ENCODE measurements at regions not wholly inside any gene's neighbourhood (a gene's known extent, or its start where the extent isn't known, plus 50 kb on each side); places are given as distances from the start of the nearest gene placed in this dataset.

DNA sequence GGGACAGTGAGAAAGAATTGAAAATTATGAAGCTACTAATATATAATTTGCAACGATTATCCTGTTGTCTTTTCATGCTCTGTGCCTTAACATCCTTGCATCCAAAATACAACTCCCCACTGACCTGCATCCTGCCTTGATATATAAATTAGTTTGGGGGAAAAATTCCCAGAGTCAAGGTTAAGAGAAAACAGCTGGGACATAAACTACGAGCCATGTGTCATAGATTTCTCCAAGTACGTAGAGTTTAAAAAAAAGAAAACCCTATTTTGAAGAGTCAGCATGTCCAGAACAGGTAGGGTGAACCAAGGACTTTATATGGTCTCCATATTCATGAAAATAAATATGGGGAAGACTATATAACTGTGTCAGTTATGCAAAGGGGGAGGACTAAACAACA, 123.8 kb upstream of the MARCKS start:
- H4K91ac ChIP-seq (ENCODE audit: low read length), result no peak overlapping the region
- no peak overlapping the region for H3K4me2 ChIP-seq (ENCODE audit: low read length, poor library complexity, severe bottlenecking)
- H3K23ac ChIP-seq (ENCODE audit: low read length in 2 of 2), result no peak overlapping the region
- 84% methylated on average over 2 of the region's 3 CpGs for WGBS
- no peak overlapping the region for H3K18ac ChIP-seq (ENCODE audit: low read depth in 1 of 2, low read length in 2 of 2)
- H2BK15ac ChIP-seq (ENCODE audit: low read depth, poor library complexity, severe bottlenecking), result no peak overlapping the region
- no peak overlapping the region for H3K14ac ChIP-seq (ENCODE audit: low read length in 2 of 2)
- no peak overlapping the region for H2BK120ac ChIP-seq (ENCODE audit: low read depth, low read length)
- no peak overlapping the region for H3K4me3 ChIP-seq (ENCODE audit: insufficient read depth in 1 of 2, low read depth in 1 of 2, low read length in 2 of 2)
- H3K4me1 ChIP-seq (ENCODE audit: control insufficient read depth, insufficient read depth, low read depth, low read length), result no peaks in the 10 kb centered on the region
- H4K8ac ChIP-seq (ENCODE audit: low read length), result no peak overlapping the region
- no peaks in the 10 kb centered on the region for H3K27me3 ChIP-seq (ENCODE audit: control insufficient read depth in 1 of 2, insufficient read depth in 1 of 2, low read length in 2 of 2)
- H2AK5ac ChIP-seq (ENCODE audit: low read length, severe bottlenecking), result no peak overlapping the region
- no peak for DNase-seq
- no peaks in the 10 kb centered on the region for H3K36me3 ChIP-seq (ENCODE audit: control insufficient read depth in 1 of 2, insufficient read depth in 2 of 2, low read depth in 1 of 2, low read length in 2 of 2)
- no peaks in the 10 kb centered on the region for H3K79me1 ChIP-seq (replicated peaks; ENCODE audit: low read length, poor library complexity, severe bottlenecking)
- H3K9me3 ChIP-seq (ENCODE audit: control insufficient read depth, low read length), result no peaks in the 10 kb centered on the region
- no peak overlapping the region for H2BK12ac ChIP-seq (ENCODE audit: low read length in 2 of 2)
- H2AFZ ChIP-seq (ENCODE audit: low read depth, low read length), result no peak overlapping the region
- H3K9ac ChIP-seq (ENCODE audit: low read length), result no peak overlapping the region
- H2BK5ac ChIP-seq (ENCODE audit: low read depth, low read length, poor library complexity, severe bottlenecking), result no peak overlapping the region
- H3K4ac ChIP-seq (ENCODE audit: low read depth in 1 of 2, low read length in 2 of 2), result no peak overlapping the region
- no peak overlapping the region for H3K27ac ChIP-seq (ENCODE audit: low read length, poor library complexity, severe bottlenecking)

DNA sequence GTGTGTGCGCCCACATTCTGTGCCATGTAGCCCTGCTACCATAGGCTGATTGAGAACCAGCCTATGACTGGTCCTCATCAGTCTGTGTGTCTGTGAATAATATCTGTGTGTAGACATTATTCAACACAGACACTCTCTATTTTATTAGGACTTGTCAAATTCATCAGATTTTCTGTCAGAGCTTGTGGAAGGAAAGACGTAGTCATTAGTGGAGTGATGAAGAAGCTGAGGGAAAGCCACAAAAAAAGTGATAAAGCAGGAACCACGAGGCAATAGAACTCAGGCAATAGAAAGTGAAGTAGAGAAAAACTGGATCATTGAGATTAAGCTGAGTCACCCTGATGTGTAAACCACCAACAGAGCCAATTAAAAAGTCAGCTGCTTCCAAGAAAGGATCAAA, 122.2 kb upstream of the MARCKS start:
- no peak overlapping the region for H3K14ac ChIP-seq (ENCODE audit: low read length in 2 of 2)
- no peak overlapping the region for H3K4me2 ChIP-seq (ENCODE audit: low read length, poor library complexity, severe bottlenecking)
- H3K4me3 ChIP-seq (ENCODE audit: insufficient read depth in 1 of 2, low read depth in 1 of 2, low read length in 2 of 2), result no peak overlapping the region
- no peak overlapping the region for H3K4ac ChIP-seq (ENCODE audit: low read depth in 1 of 2, low read length in 2 of 2)
- no peaks in the 10 kb centered on the region for H3K79me1 ChIP-seq (replicated peaks; ENCODE audit: low read length, poor library complexity, severe bottlenecking)
- H3K9ac ChIP-seq (ENCODE audit: low read length), result peak overlapping the region; percentile 52
- no peaks in the 10 kb centered on the region for H3K36me3 ChIP-seq (ENCODE audit: control insufficient read depth in 1 of 2, insufficient read depth in 2 of 2, low read depth in 1 of 2, low read length in 2 of 2)
- H3K9me3 ChIP-seq (ENCODE audit: control insufficient read depth, low read length), result no peaks in the 10 kb centered on the region
- 43% methylated on average over 2 of the region's 3 CpGs for WGBS
- no peak overlapping the region for H4K91ac ChIP-seq (ENCODE audit: low read length)
- no peaks in the 10 kb centered on the region for H3K4me1 ChIP-seq (ENCODE audit: control insufficient read depth, insufficient read depth, low read depth, low read length)
- H3K23ac ChIP-seq (ENCODE audit: low read length in 2 of 2), result no peak overlapping the region
- no peaks in the 10 kb centered on the region for H3K27me3 ChIP-seq (ENCODE audit: control insufficient read depth in 1 of 2, insufficient read depth in 1 of 2, low read length in 2 of 2)
- no peak overlapping the region for H4K8ac ChIP-seq (ENCODE audit: low read length)
- H3K27ac ChIP-seq (ENCODE audit: low read length, poor library complexity, severe bottlenecking), result no peak overlapping the region
- H2AK5ac ChIP-seq (ENCODE audit: low read length, severe bottlenecking), result no peak overlapping the region
- H2BK5ac ChIP-seq (ENCODE audit: low read depth, low read length, poor library complexity, severe bottlenecking), result no peak overlapping the region
- peak overlapping the region in 1 of 2 experiments; percentile 79 for H3K18ac ChIP-seq (ENCODE audit: low read depth in 1 of 2, low read length in 2 of 2)
- H2BK120ac ChIP-seq (ENCODE audit: low read depth, low read length), result no peak overlapping the region
- no peak overlapping the region for H2BK15ac ChIP-seq (ENCODE audit: low read depth, poor library complexity, severe bottlenecking)
- peak overlapping the region in 1 of 2 experiments; percentile 70 for H2BK12ac ChIP-seq (ENCODE audit: low read length in 2 of 2)
- no peak overlapping the region for H2AFZ ChIP-seq (ENCODE audit: low read depth, low read length)
- DNase-seq, result peak; percentile 35

DNA sequence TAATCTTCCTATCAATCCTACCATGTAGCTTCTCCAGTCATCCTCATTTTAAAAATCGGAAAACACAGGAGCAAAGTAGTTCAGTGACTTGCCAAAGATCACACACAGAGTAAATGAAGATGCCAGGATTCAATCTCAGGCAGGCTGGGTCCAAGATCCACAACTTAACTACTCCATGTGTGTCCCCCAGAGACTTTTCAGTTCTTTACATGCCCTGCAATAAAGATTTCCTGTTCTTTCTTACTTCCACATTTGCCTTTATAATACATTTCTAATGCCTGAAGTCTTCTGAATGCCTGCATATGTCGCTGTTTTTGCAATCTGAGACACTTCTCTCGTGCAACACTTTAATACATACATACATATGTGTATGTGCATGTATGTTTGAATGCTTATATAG, 121.7 kb upstream of the MARCKS start:
- Histone ChIP-seq H2BK15ac (ENCODE audit: low read depth, poor library complexity, severe bottlenecking) (no peak overlapping the region), H3K27ac (ENCODE audit: low read length, poor library complexity, severe bottlenecking) (no peak overlapping the region), H3K9me3 (ENCODE audit: control insufficient read depth, low read length) (no peaks in the 10 kb centered on the region), H3K18ac (ENCODE audit: low read depth in 1 of 2, low read length in 2 of 2) (no peak overlapping the region), H3K36me3 (ENCODE audit: control insufficient read depth in 1 of 2, insufficient read depth in 2 of 2, low read depth in 1 of 2, low read length in 2 of 2) (no peaks in the 10 kb centered on the region), H3K4me3 (ENCODE audit: insufficient read depth in 1 of 2, low read depth in 1 of 2, low read length in 2 of 2) (no peak overlapping the region), H3K27me3 (ENCODE audit: control insufficient read depth in 1 of 2, insufficient read depth in 1 of 2, low read length in 2 of 2) (no peaks in the 10 kb centered on the region), H2BK120ac (ENCODE audit: low read depth, low read length) (no peak overlapping the region), H3K4me1 (ENCODE audit: control insufficient read depth, insufficient read depth, low read depth, low read length) (no peaks in the 10 kb centered on the region), H3K14ac (ENCODE audit: low read length in 2 of 2) (no peak overlapping the region), H4K8ac (ENCODE audit: low read length) (no peak overlapping the region), H2BK12ac (ENCODE audit: low read length in 2 of 2) (no peak overlapping the region), H2BK5ac (ENCODE audit: low read depth, low read length, poor library complexity, severe bottlenecking) (no peak overlapping the region), H2AK5ac (ENCODE audit: low read length, severe bottlenecking) (no peak overlapping the region), H3K4me2 (ENCODE audit: low read length, poor library complexity, severe bottlenecking) (no peak overlapping the region), H4K91ac (ENCODE audit: low read length) (no peak overlapping the region), H3K4ac (ENCODE audit: low read depth in 1 of 2, low read length in 2 of 2) (no peak overlapping the region), H3K23ac (ENCODE audit: low read length in 2 of 2) (no peak overlapping the region), H3K79me1 (replicated peaks; ENCODE audit: low read length, poor library complexity, severe bottlenecking) (no peaks in the 10 kb centered on the region), H2AFZ (ENCODE audit: low read depth, low read length) (no peak overlapping the region), H3K9ac (ENCODE audit: low read length) (peak overlapping the region; percentile 52)
- no peak for DNase-seq
- WGBS, result 92% methylated on average over 1 of the region's 3 CpGs

DNA sequence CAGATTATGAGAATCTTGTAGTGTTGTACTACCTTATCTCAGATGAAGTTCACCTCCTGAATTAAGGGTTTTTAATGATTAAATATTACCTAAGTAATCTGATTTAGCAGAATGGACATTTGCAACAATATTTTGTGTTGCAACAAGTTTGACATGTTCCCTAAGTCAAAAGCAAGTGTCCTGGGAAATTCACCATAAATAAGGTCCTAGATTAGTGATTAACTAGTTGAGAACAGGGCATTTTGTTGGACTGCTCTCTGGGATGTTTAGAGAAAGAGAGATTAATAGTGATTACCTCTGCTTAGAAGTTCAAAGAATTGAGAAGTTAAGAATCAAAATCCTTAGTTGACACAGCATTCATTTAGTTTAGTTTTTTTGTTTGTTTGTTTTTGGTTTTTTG, 120.2 kb upstream of the MARCKS start:
- DNase-seq, result no peak
- Histone ChIP-seq H2BK120ac (ENCODE audit: low read depth, low read length) (no peak overlapping the region), H3K27ac (ENCODE audit: low read length, poor library complexity, severe bottlenecking) (no peak overlapping the region), H3K9me3 (ENCODE audit: control insufficient read depth, low read length) (no peaks in the 10 kb centered on the region), H3K23ac (ENCODE audit: low read length in 2 of 2) (no peak overlapping the region), H3K9ac (ENCODE audit: low read length) (no peak overlapping the region), H3K4me2 (ENCODE audit: low read length, poor library complexity, severe bottlenecking) (no peak overlapping the region), H3K4ac (ENCODE audit: low read depth in 1 of 2, low read length in 2 of 2) (no peak overlapping the region), H2AK5ac (ENCODE audit: low read length, severe bottlenecking) (no peak overlapping the region), H3K4me3 (ENCODE audit: insufficient read depth in 1 of 2, low read depth in 1 of 2, low read length in 2 of 2) (no peak overlapping the region), H2BK5ac (ENCODE audit: low read depth, low read length, poor library complexity, severe bottlenecking) (no peak overlapping the region), H3K18ac (ENCODE audit: low read depth in 1 of 2, low read length in 2 of 2) (no peak overlapping the region), H4K8ac (ENCODE audit: low read length) (no peak overlapping the region), H2BK12ac (ENCODE audit: low read length in 2 of 2) (no peak overlapping the region), H4K91ac (ENCODE audit: low read length) (no peak overlapping the region), H3K27me3 (ENCODE audit: control insufficient read depth in 1 of 2, insufficient read depth in 1 of 2, low read length in 2 of 2) (no peaks in the 10 kb centered on the region), H3K4me1 (ENCODE audit: control insufficient read depth, insufficient read depth, low read depth, low read length) (no peaks in the 10 kb centered on the region), H3K36me3 (ENCODE audit: control insufficient read depth in 1 of 2, insufficient read depth in 2 of 2, low read depth in 1 of 2, low read length in 2 of 2) (no peaks in the 10 kb centered on the region), H2AFZ (ENCODE audit: low read depth, low read length) (no peak overlapping the region), H2BK15ac (ENCODE audit: low read depth, poor library complexity, severe bottlenecking) (no peak overlapping the region), H3K79me1 (replicated peaks; ENCODE audit: low read length, poor library complexity, severe bottlenecking) (no peaks in the 10 kb centered on the region), H3K14ac (ENCODE audit: low read length in 2 of 2) (no peak overlapping the region)

All from mesenchymal stem cell (in vitro differentiated cells and primary cell).